HG03520 (cell line): ENCODE measurements at regions not wholly inside any gene's neighbourhood (a gene's known extent, or its start where the extent isn't known, plus 50 kb on each side); places are given as distances from the start of the nearest gene placed in this dataset.
"Not testable (repeated sequence)": the region's sequence is repeated elsewhere in the genome, so short reads cannot be mapped to it uniquely, and the experiment has no call there.

Source experiments
- ATAC-seq: cut with Tn5 transposase; IDR thresholded peaks from one replicate; pipeline ENCODE4 v1.9.1; 2021; ENCODE audit warnings: mild to moderate bottlenecking, moderate library complexity; ENCODE audit not compliant: unreplicated experiment

GRCh38 chr7:15143936-15144335 lies 241.4 kb upstream of the DGKB start:
- no peak for ATAC-seq

- ATAC-seq: no peak
These were observed 240.6 kb upstream of the DGKB start for GRCh38 chr7:15143121-15143520.

- ATAC-seq: no peak
These were observed 237.9 kb upstream of the DGKB start for GRCh38 chr7:15140431-15140830.

- no peak for ATAC-seq
These were observed 229.1 kb upstream of the DGKB start for GRCh38 chr7:15131661-15132060.

GRCh38 chr7:15130666-15131541 lies 228.4 kb upstream of the DGKB start:
- no peak for ATAC-seq

- ATAC-seq: no peak
These were observed 226.2 kb upstream of the DGKB start for GRCh38 chr7:15128716-15129115.

GRCh38 chr7:15126653-15127052 lies 224.1 kb upstream of the DGKB start:
- ATAC-seq: not testable (repeated sequence)

GRCh38 chr7:15123901-15124300 lies 221.3 kb upstream of the DGKB start:
- ATAC-seq: no peak

GRCh38 chr7:15113752-15114151 lies 211.2 kb upstream of the DGKB start:
- no peak for ATAC-seq

GRCh38 chr7:15105711-15106110 lies 203.2 kb upstream of the DGKB start:
- ATAC-seq: no peak

- no peak for ATAC-seq
These were observed 202.0 kb upstream of the DGKB start for GRCh38 chr7:15104411-15105092.

GRCh38 chr7:15099074-15099473 lies 196.5 kb upstream of the DGKB start:
- ATAC-seq: no peak

- no peak for ATAC-seq
These were observed 194.3 kb upstream of the DGKB start for GRCh38 chr7:15096853-15097252.

- no peak for ATAC-seq
These were observed 192.4 kb upstream of the DGKB start for GRCh38 chr7:15094989-15095388.

- no peak for ATAC-seq
These were observed 185.2 kb upstream of the DGKB start for GRCh38 chr7:15087771-15088170.

GRCh38 chr7:15086862-15087261 lies 184.3 kb upstream of the DGKB start:
- no peak for ATAC-seq

GRCh38 chr7:15086131-15086611 lies 183.6 kb upstream of the DGKB start:
- no peak for ATAC-seq

GRCh38 chr7:15085366-15085765 lies 182.8 kb upstream of the DGKB start:
- no peak for ATAC-seq

- no peak for ATAC-seq
These were observed 181.8 kb upstream of the DGKB start for GRCh38 chr7:15084368-15084767.

- no peak for ATAC-seq
These were observed 179.3 kb upstream of the DGKB start for GRCh38 chr7:15081891-15082290.

GRCh38 chr7:15073301-15073700 lies 170.8 kb upstream of the DGKB start:
- no peak for ATAC-seq

GRCh38 chr7:15068324-15068723 lies 165.8 kb upstream of the DGKB start:
- ATAC-seq: no peak
